Mesenchymal stem cell (in vitro differentiated cells and primary cell): ENCODE measurements at regions not wholly inside any gene's neighbourhood (a gene's known extent, or its start where the extent isn't known, plus 50 kb on each side); places are given as distances from the start of the nearest gene placed in this dataset.

ENCODE experiments used
- DNase-seq: peaks from one replicate; pipeline ENCODE4 v3.0.0-alpha.2; 2013
- H2AFZ ChIP-seq: one replicate; pipeline ENCODE4 v1.6.1; 2013; ENCODE audit warnings: low read depth, mild to moderate bottlenecking, control low read depth, inconsistent platforms, low read length, moderate library complexity
- H2AK5ac ChIP-seq: 2 replicates; pipeline ENCODE4 v1.6.1; 2013; ENCODE audit warnings: low read length, moderate library complexity, mild to moderate bottlenecking, inconsistent platforms; ENCODE audit not compliant: severe bottlenecking
- H2BK120ac ChIP-seq: one replicate; pipeline ENCODE4 v1.6.1; 2013; ENCODE audit warnings: low read depth, mild to moderate bottlenecking, inconsistent platforms, low read length, moderate library complexity
- H2BK12ac ChIP-seq, 2 experiments: one replicate each; pipeline ENCODE4 v1.6.1; 2013; ENCODE audit warnings: inconsistent platforms in 2 of 2, low read length in 2 of 2, mild to moderate bottlenecking in 2 of 2, moderate library complexity in 2 of 2, control low read depth in 1 of 2
- H2BK15ac ChIP-seq: one replicate; pipeline ENCODE4 v1.6.1; 2013; ENCODE audit warnings: mild to moderate bottlenecking, low read depth, inconsistent platforms; ENCODE audit not compliant: poor library complexity, severe bottlenecking
- H2BK5ac ChIP-seq: 2 replicates; pipeline ENCODE4 v1.6.1; 2013; ENCODE audit warnings: low read depth, mild to moderate bottlenecking, low read length, control low read depth, inconsistent platforms; ENCODE audit not compliant: poor library complexity, severe bottlenecking
- H3K14ac ChIP-seq, 2 experiments: one replicate each; pipeline ENCODE4 v1.6.1; 2013; ENCODE audit warnings: inconsistent platforms in 2 of 2, low read length in 2 of 2, control low read depth in 1 of 2, mild to moderate bottlenecking in 1 of 2, moderate library complexity in 1 of 2
- H3K18ac ChIP-seq, 2 experiments: one replicate each; pipeline ENCODE4 v1.6.1; 2013; ENCODE audit warnings: inconsistent platforms in 2 of 2, low read length in 2 of 2, control low read depth in 1 of 2, low read depth in 1 of 2, mild to moderate bottlenecking in 1 of 2
- H3K23ac ChIP-seq, 2 experiments: one replicate each; pipeline ENCODE4 v1.6.1; 2013; ENCODE audit warnings: inconsistent platforms in 2 of 2, low read length in 2 of 2, mild to moderate bottlenecking in 2 of 2, moderate library complexity in 2 of 2, control low read depth in 1 of 2
- H3K27ac ChIP-seq: 2 replicates; pipeline ENCODE4 v1.5.1; 2013; ENCODE audit warnings: mild to moderate bottlenecking, moderate library complexity, low read length, control low read depth, inconsistent platforms; ENCODE audit not compliant: poor library complexity, severe bottlenecking
- H3K27me3 ChIP-seq, 2 experiments: 2 replicates each; pipeline versions ENCODE4 v1.6.1 to v1.7.0; 2013; ENCODE audit warnings: low read length in 2 of 2, mild to moderate bottlenecking in 2 of 2, moderate library complexity in 2 of 2, control low read depth in 1 of 2, inconsistent platforms in 1 of 2; ENCODE audit not compliant: control insufficient read depth in 1 of 2, insufficient read depth in 1 of 2
- H3K36me3 ChIP-seq, 2 experiments: 2 replicates each; pipeline versions ENCODE4 v1.6.1 to v1.7.0; 2013; ENCODE audit warnings: low read length in 2 of 2, control low read depth in 1 of 2, inconsistent platforms in 1 of 2, low read depth in 1 of 2, mild to moderate bottlenecking in 1 of 2; ENCODE audit not compliant: insufficient read depth in 2 of 2, control insufficient read depth in 1 of 2
- H3K4ac ChIP-seq, 2 experiments: one replicate each; pipeline ENCODE4 v1.6.1; 2013; ENCODE audit warnings: inconsistent platforms in 2 of 2, low read length in 2 of 2, mild to moderate bottlenecking in 2 of 2, moderate library complexity in 2 of 2, control low read depth in 1 of 2, low read depth in 1 of 2
- H3K4me1 ChIP-seq: 2 replicates; pipeline ENCODE4 v1.6.1; 2013; ENCODE audit warnings: low read depth, low read length, control low read depth; ENCODE audit not compliant: control insufficient read depth, insufficient read depth
- H3K4me2 ChIP-seq: 2 replicates; pipeline ENCODE4 v1.6.1; 2013; ENCODE audit warnings: low read length, mild to moderate bottlenecking, inconsistent platforms; ENCODE audit not compliant: poor library complexity, severe bottlenecking
- H3K4me3 ChIP-seq, 2 experiments: 2 replicates each; pipeline versions ENCODE4 v1.5.1 to v1.7.0; 2013; ENCODE audit warnings: low read length in 2 of 2, mild to moderate bottlenecking in 2 of 2, control low read depth in 1 of 2, low read depth in 1 of 2; ENCODE audit not compliant: insufficient read depth in 1 of 2
- H3K79me1 ChIP-seq: replicated peaks from 2 replicates; pipeline ENCODE4 v1.6.1; 2013; ENCODE audit warnings: mild to moderate bottlenecking, control low read depth, low read length, inconsistent platforms; ENCODE audit not compliant: poor library complexity, severe bottlenecking
- H3K9ac ChIP-seq: 2 replicates; pipeline ENCODE4 v1.7.0; 2013; ENCODE audit warnings: mild to moderate bottlenecking, low read length, moderate library complexity
- H3K9me3 ChIP-seq: 2 replicates; pipeline ENCODE4 v1.7.0; 2013; ENCODE audit warnings: mild to moderate bottlenecking, low read length; ENCODE audit not compliant: control insufficient read depth
- H4K8ac ChIP-seq: one replicate; pipeline ENCODE4 v1.6.1; 2013; ENCODE audit warnings: inconsistent platforms, mild to moderate bottlenecking, low read length, moderate library complexity
- H4K91ac ChIP-seq: one replicate; pipeline ENCODE4 v1.6.1; 2013; ENCODE audit warnings: mild to moderate bottlenecking, low read length, inconsistent platforms
- WGBS: methylation state at CpG from one replicate; pipeline ENCODE4 v1.1.7; 2013; ENCODE audit warnings: mixed read lengths; 5-methylcytosine and 5-hydroxymethylcytosine counted together

DNA sequence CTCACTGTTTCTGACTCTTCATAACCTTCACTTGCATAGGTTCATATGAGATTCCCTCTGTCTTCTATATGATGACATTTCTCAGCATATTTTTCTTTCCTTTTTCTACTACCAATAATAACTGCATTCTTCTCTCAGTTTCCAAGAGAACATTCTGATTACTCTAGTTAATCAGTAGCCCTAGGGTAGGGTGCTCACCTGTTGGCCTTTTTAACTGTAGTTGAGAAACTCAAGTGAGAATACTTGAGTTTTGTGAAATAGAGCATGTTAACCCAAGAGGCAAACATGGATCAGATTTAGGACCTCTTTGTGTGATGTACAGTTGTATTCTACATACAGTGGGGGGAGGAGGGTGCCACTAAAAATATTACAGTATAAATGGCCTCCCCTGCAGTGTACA, 308.0 kb downstream of the CMPK2 start:
- no peaks in the 10 kb centered on the region for H3K36me3 ChIP-seq
- no peak overlapping the region for H2BK15ac ChIP-seq
- no peak overlapping the region for H4K8ac ChIP-seq
- no peak overlapping the region for H2BK120ac ChIP-seq
- H3K23ac ChIP-seq: no peak overlapping the region
- no peak overlapping the region for H4K91ac ChIP-seq
- no peak overlapping the region for H3K14ac ChIP-seq
- DNase-seq: no peak
- no peak overlapping the region for H2BK5ac ChIP-seq
- H3K4me2 ChIP-seq: no peak overlapping the region
- no peak overlapping the region for H3K18ac ChIP-seq
- no peaks in the 10 kb centered on the region for H3K79me1 ChIP-seq
- no peak overlapping the region for H3K9ac ChIP-seq
- H3K9me3 ChIP-seq: peaks cover 9% of the 10 kb centered on the region
- no peak overlapping the region for H2BK12ac ChIP-seq
- H3K4me1 ChIP-seq: no peaks in the 10 kb centered on the region
- no peaks in the 10 kb centered on the region for H3K27me3 ChIP-seq
- no peak overlapping the region for H3K27ac ChIP-seq
- no peak overlapping the region for H2AK5ac ChIP-seq
- H2AFZ ChIP-seq: no peak overlapping the region
- H3K4ac ChIP-seq: no peak overlapping the region
- no peak overlapping the region for H3K4me3 ChIP-seq

GRCh38 chr2:6562771-6563170, 302.9 kb downstream of the CMPK2 start:
- Histone ChIP-seq H3K79me1 (no peaks in the 10 kb centered on the region), H3K4me1 (peaks cover 2% of the 10 kb centered on the region), H3K36me3 (no peaks in the 10 kb centered on the region), H2BK12ac (no peak overlapping the region), H2BK120ac (no peak overlapping the region), H3K9me3 (no peaks in the 10 kb centered on the region), H3K27me3 (no peaks in the 10 kb centered on the region), H3K18ac (no peak overlapping the region), H2BK5ac (no peak overlapping the region), H2AFZ (no peak overlapping the region), H3K9ac (no peak overlapping the region), H3K23ac (no peak overlapping the region), H3K4me3 (no peak overlapping the region), H4K8ac (no peak overlapping the region), H3K14ac (no peak overlapping the region), H3K4ac (no peak overlapping the region), H3K27ac (no peak overlapping the region), H2BK15ac (no peak overlapping the region), H4K91ac (no peak overlapping the region), H2AK5ac (no peak overlapping the region), H3K4me2 (no peak overlapping the region)
- 92% methylated on average over 6 of the region's 7 CpGs for WGBS
- no peak for DNase-seq

DNA sequence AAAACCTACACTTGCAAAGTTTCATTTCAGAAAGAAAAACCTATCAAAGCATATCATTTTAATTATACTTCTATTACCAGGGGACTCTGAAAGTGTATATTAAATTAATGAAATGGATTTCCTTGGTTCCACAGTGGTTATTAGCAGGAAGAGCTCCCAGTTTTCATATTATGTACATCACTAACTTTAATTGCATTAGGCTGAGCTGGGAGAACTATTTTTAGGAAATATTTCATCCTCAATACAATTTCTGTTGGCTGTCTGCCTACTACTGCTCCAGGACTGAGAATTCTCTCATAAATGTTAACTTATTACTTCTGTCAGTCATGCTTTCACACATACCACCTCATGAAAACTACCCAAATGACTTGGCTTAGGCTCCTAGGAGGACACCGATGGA, 301.4 kb downstream of the CMPK2 start:
- H3K9me3 ChIP-seq: no peaks in the 10 kb centered on the region
- H3K4ac ChIP-seq: no peak overlapping the region
- no peak overlapping the region for H3K4me3 ChIP-seq
- no peaks in the 10 kb centered on the region for H3K79me1 ChIP-seq
- WGBS: 97% methylated on average over 1 of the region's 1 CpG
- no peak overlapping the region for H3K18ac ChIP-seq
- no peak overlapping the region for H2AFZ ChIP-seq
- no peak overlapping the region for H3K4me2 ChIP-seq
- H3K27me3 ChIP-seq: no peaks in the 10 kb centered on the region
- H3K23ac ChIP-seq: no peak overlapping the region
- no peak overlapping the region for H2BK15ac ChIP-seq
- no peaks in the 10 kb centered on the region for H3K36me3 ChIP-seq
- no peak overlapping the region for H2BK120ac ChIP-seq
- no peak overlapping the region for H2BK12ac ChIP-seq
- no peak for DNase-seq
- H4K91ac ChIP-seq: no peak overlapping the region
- no peak overlapping the region for H4K8ac ChIP-seq
- H3K27ac ChIP-seq: no peak overlapping the region
- H2AK5ac ChIP-seq: no peak overlapping the region
- H2BK5ac ChIP-seq: no peak overlapping the region
- peaks cover 2% of the 10 kb centered on the region for H3K4me1 ChIP-seq
- no peak overlapping the region for H3K9ac ChIP-seq
- H3K14ac ChIP-seq: no peak overlapping the region

DNA sequence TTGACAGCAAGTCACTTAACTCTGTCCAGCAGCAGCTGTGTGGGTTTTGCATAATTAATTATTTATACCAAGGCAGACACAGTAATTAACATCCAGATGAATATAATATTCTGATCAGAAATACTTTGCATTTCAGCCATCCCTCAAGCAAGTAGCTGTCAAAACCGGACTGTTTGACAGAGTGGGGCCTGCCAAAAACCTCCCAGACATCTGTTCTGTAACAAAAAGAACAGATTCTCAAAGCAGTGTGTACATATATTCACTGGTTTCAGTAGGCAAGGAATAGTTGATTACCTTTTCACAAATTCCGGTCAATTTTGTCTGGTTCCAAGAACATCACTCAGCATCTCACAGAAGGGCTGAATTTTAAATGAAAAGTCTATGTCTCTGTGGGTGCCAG, 291.6 kb downstream of the CMPK2 start:
- Histone ChIP-seq H3K36me3 (no peaks in the 10 kb centered on the region), H2AFZ (no peak overlapping the region), H4K91ac (no peak overlapping the region), H3K4me1 (no peaks in the 10 kb centered on the region), H3K23ac (no peak overlapping the region), H3K4ac (no peak overlapping the region), H4K8ac (no peak overlapping the region), H2BK15ac (no peak overlapping the region), H2BK120ac (no peak overlapping the region), H3K9me3 (no peaks in the 10 kb centered on the region), H3K4me2 (no peak overlapping the region), H3K18ac (no peak overlapping the region), H3K14ac (no peak overlapping the region), H3K79me1 (no peaks in the 10 kb centered on the region), H2BK5ac (no peak overlapping the region), H3K9ac (no peak overlapping the region), H2AK5ac (no peak overlapping the region), H3K27me3 (no peaks in the 10 kb centered on the region), H2BK12ac (no peak overlapping the region), H3K27ac (no peak overlapping the region), H3K4me3 (no peak overlapping the region)
- WGBS: 90% methylated on average over 2 of the region's 2 CpGs
- DNase-seq: no peak
